SK-N-MC (cell line): ENCODE measurements at regions not wholly inside any gene's neighbourhood (a gene's known extent, or its start where the extent isn't known, plus 50 kb on each side); places are given as distances from the start of the nearest gene placed in this dataset.

Source experiments
- EZH2 ChIP-seq: fragments of 200-600 bp; sonication (generic); IDR thresholded peaks from one replicate; pipeline ENCODE4 v1.6.1; 2017; ENCODE audit warnings: antibody characterized with exemption
- FOXP2 ChIP-seq: optimal IDR thresholded peaks from 2 replicates; pipeline ENCODE3; 2011; ENCODE audit warnings: mild to moderate bottlenecking, moderate library complexity; ENCODE audit not compliant: insufficient read depth; ENCODE audit errors: extremely low read length, control extremely low read depth
- POLR2AphosphoS5 ChIP-seq: IDR thresholded peaks from 2 replicates; pipeline ENCODE4 v1.6.1; 2012; ENCODE audit warnings: mild to moderate bottlenecking, low read depth, low read length, borderline replicate concordance

GRCh38 chr9:84613431-84613830, 56.1 kb upstream of the NTRK2 start:
- TF ChIP-seq POLR2AphosphoS5 = no peak
- no peak for TF ChIP-seq EZH2
- TF ChIP-seq FOXP2 = no peak
